ENCODE measurements at regions not wholly inside any gene's neighbourhood (a gene's known extent, or its start where the extent isn't known, plus 50 kb on each side); places are given as distances from the start of the nearest gene placed in this dataset.

GRCh38 chr2:103961862-103962261, 892.1 kb upstream of the POU3F3 start:
- TF ChIP-seq, protein P1, sequence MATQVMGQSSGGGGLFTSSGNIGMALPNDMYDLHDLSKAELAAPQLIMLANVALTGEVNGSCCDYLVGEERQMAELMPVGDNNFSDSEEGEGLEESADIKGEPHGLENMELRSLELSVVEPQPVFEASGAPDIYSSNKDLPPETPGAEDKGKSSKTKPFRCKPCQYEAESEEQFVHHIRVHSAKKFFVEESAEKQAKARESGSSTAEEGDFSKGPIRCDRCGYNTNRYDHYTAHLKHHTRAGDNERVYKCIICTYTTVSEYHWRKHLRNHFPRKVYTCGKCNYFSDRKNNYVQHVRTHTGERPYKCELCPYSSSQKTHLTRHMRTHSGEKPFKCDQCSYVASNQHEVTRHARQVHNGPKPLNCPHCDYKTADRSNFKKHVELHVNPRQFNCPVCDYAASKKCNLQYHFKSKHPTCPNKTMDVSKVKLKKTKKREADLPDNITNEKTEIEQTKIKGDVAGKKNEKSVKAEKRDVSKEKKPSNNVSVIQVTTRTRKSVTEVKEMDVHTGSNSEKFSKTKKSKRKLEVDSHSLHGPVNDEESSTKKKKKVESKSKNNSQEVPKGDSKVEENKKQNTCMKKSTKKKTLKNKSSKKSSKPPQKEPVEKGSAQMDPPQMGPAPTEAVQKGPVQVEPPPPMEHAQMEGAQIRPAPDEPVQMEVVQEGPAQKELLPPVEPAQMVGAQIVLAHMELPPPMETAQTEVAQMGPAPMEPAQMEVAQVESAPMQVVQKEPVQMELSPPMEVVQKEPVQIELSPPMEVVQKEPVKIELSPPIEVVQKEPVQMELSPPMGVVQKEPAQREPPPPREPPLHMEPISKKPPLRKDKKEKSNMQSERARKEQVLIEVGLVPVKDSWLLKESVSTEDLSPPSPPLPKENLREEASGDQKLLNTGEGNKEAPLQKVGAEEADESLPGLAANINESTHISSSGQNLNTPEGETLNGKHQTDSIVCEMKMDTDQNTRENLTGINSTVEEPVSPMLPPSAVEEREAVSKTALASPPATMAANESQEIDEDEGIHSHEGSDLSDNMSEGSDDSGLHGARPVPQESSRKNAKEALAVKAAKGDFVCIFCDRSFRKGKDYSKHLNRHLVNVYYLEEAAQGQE (IDR thresholded peaks at IDR 0.05; ENCODE audit: insufficient replicate concordance, low read depth) = no peak
- no peak for TF ChIP-seq SPI1 (IDR thresholded peaks at IDR 0.05; ENCODE audit: borderline replicate concordance, low read depth)
- TF ChIP-seq CTCF (IDR thresholded peaks at IDR 0.05; ENCODE audit: insufficient read depth, low read length) = no peak
- no peak for TF ChIP-seq GABPA (IDR thresholded peaks at IDR 0.05; ENCODE audit: low read depth)
- no peak for TF ChIP-seq POLR2AphosphoS5 (IDR thresholded peaks at IDR 0.05; ENCODE audit: low read depth)
- Histone ChIP-seq H3K27me3 (ENCODE audit: insufficient read depth, poor library complexity, severe bottlenecking) (no peaks in the 10 kb centered on the region), H3K4me3 (replicated peaks; ENCODE audit: insufficient read depth, low read length) (no peak overlapping the region), H3K27ac (replicated peaks) (no peak overlapping the region)
- no peak for DNase-seq (ENCODE audit: low read depth in 1 of 2, low spot score in 1 of 2)

GRCh38 chr2:103962670-103963069, 891.2 kb upstream of the POU3F3 start:
- no peak overlapping the region for H3K4me3 ChIP-seq (replicated peaks; ENCODE audit: insufficient read depth, low read length)
- H3K27ac ChIP-seq (replicated peaks) = no peak overlapping the region
- DNase-seq (ENCODE audit: low read depth in 1 of 2, low spot score in 1 of 2) = no peak
- no peak for TF ChIP-seq POLR2AphosphoS5 (IDR thresholded peaks at IDR 0.05; ENCODE audit: low read depth)
- no peak for TF ChIP-seq CTCF (IDR thresholded peaks at IDR 0.05; ENCODE audit: insufficient read depth, low read length)
- TF ChIP-seq SPI1 (IDR thresholded peaks at IDR 0.05; ENCODE audit: borderline replicate concordance, low read depth) = no peak
- TF ChIP-seq, protein P1 (IDR thresholded peaks at IDR 0.05; ENCODE audit: insufficient replicate concordance, low read depth) = no peak
- no peak for TF ChIP-seq GABPA (IDR thresholded peaks at IDR 0.05; ENCODE audit: low read depth)
- no peaks in the 10 kb centered on the region for H3K27me3 ChIP-seq (ENCODE audit: insufficient read depth, poor library complexity, severe bottlenecking)

GRCh38 chr2:103963146-103963725, 890.7 kb upstream of the POU3F3 start:
- H3K27ac ChIP-seq (replicated peaks) = no peak overlapping the region
- no peak for TF ChIP-seq SPI1 (IDR thresholded peaks at IDR 0.05; ENCODE audit: borderline replicate concordance, low read depth)
- no peak for TF ChIP-seq POLR2AphosphoS5 (IDR thresholded peaks at IDR 0.05; ENCODE audit: low read depth)
- TF ChIP-seq, protein P1 (IDR thresholded peaks at IDR 0.05; ENCODE audit: insufficient replicate concordance, low read depth) = no peak
- no peak for TF ChIP-seq GABPA (IDR thresholded peaks at IDR 0.05; ENCODE audit: low read depth)
- no peak for TF ChIP-seq CTCF (IDR thresholded peaks at IDR 0.05; ENCODE audit: insufficient read depth, low read length)

More at GRCh38 chr2:103963146-103963725, 890.7 kb upstream of the POU3F3 start:
- H3K27me3 ChIP-seq (ENCODE audit: insufficient read depth, poor library complexity, severe bottlenecking) = no peaks in the 10 kb centered on the region
- H3K4me3 ChIP-seq (replicated peaks; ENCODE audit: insufficient read depth, low read length) = no peak overlapping the region
- DNase-seq (ENCODE audit: low read depth in 1 of 2, low spot score in 1 of 2) = no peak

Measured in HL-60 (cell line).